ENCODE measurements at regions not wholly inside any gene's neighbourhood (a gene's known extent, or its start where the extent isn't known, plus 50 kb on each side); places are given as distances from the start of the nearest gene placed in this dataset.

- H3K27me3 ChIP-seq (ENCODE audit: insufficient read depth, poor library complexity, severe bottlenecking): no peaks in the 10 kb centered on the region
- no peak overlapping the region for H3K27ac ChIP-seq (ENCODE audit: poor library complexity, severe bottlenecking)
- H3K9me3 ChIP-seq (ENCODE audit: severe bottlenecking): no peaks in the 10 kb centered on the region
- no peaks in the 10 kb centered on the region for H3K36me3 ChIP-seq (ENCODE audit: low read depth)
- H3K4me1 ChIP-seq (ENCODE audit: insufficient read depth, poor library complexity, severe bottlenecking): peaks cover 9% of the 10 kb centered on the region
- H3K4me3 ChIP-seq (ENCODE audit: severe bottlenecking): no peak overlapping the region
- no peak for TF ChIP-seq CTCF (IDR thresholded peaks at IDR 0.05; ENCODE audit: poor library complexity, severe bottlenecking)
- peak; percentile 36; the same call in 1 of the 3 replicates for ATAC-seq (ENCODE audit: low read depth)
- no peak for DNase-seq (ENCODE audit: low spot score)
Observed at GRCh38 chr5:52709167-52709925, 78.4 kb upstream of the ITGA1 start.

- no peaks in the 10 kb centered on the region for H3K36me3 ChIP-seq (ENCODE audit: low read depth)
- no peak overlapping the region for H3K4me3 ChIP-seq (ENCODE audit: severe bottlenecking)
- H3K27me3 ChIP-seq (ENCODE audit: insufficient read depth, poor library complexity, severe bottlenecking): no peaks in the 10 kb centered on the region
- DNase-seq (ENCODE audit: low spot score): no peak
- no peak overlapping the region for H3K27ac ChIP-seq (ENCODE audit: poor library complexity, severe bottlenecking)
- no peaks in the 10 kb centered on the region for H3K9me3 ChIP-seq (ENCODE audit: severe bottlenecking)
- peaks cover 8% of the 10 kb centered on the region for H3K4me1 ChIP-seq (ENCODE audit: insufficient read depth, poor library complexity, severe bottlenecking)
- TF ChIP-seq CTCF (IDR thresholded peaks at IDR 0.05; ENCODE audit: poor library complexity, severe bottlenecking): no peak
- ATAC-seq (ENCODE audit: low read depth): no peak
Observed at GRCh38 chr5:52710310-52710971, 77.3 kb upstream of the ITGA1 start.

- Histone ChIP-seq H3K36me3 (ENCODE audit: low read depth) (no peaks in the 10 kb centered on the region), H3K4me1 (ENCODE audit: insufficient read depth, poor library complexity, severe bottlenecking) (peaks cover 2% of the 10 kb centered on the region), H3K27me3 (ENCODE audit: insufficient read depth, poor library complexity, severe bottlenecking) (no peaks in the 10 kb centered on the region), H3K9me3 (ENCODE audit: severe bottlenecking) (no peaks in the 10 kb centered on the region), H3K4me3 (ENCODE audit: severe bottlenecking) (no peak overlapping the region), H3K27ac (ENCODE audit: poor library complexity, severe bottlenecking) (no peak overlapping the region)
- ATAC-seq (ENCODE audit: low read depth): no peak
- no peak for DNase-seq (ENCODE audit: low spot score)
- TF ChIP-seq CTCF (IDR thresholded peaks at IDR 0.05; ENCODE audit: poor library complexity, severe bottlenecking): no peak
Observed at GRCh38 chr5:52710972-52711596, 76.6 kb upstream of the ITGA1 start.

GRCh38 chr5:52712354-52712753 lies 75.4 kb upstream of the ITGA1 start:
- Histone ChIP-seq H3K9me3 (ENCODE audit: severe bottlenecking) (no peaks in the 10 kb centered on the region), H3K27me3 (ENCODE audit: insufficient read depth, poor library complexity, severe bottlenecking) (no peaks in the 10 kb centered on the region), H3K36me3 (ENCODE audit: low read depth) (no peaks in the 10 kb centered on the region), H3K4me3 (ENCODE audit: severe bottlenecking) (no peak overlapping the region), H3K27ac (ENCODE audit: poor library complexity, severe bottlenecking) (no peak overlapping the region), H3K4me1 (ENCODE audit: insufficient read depth, poor library complexity, severe bottlenecking) (no peaks in the 10 kb centered on the region)
- ATAC-seq (ENCODE audit: low read depth) (no peak), DNase-seq (ENCODE audit: low spot score) (no peak)
- TF ChIP-seq CTCF (IDR thresholded peaks at IDR 0.05; ENCODE audit: poor library complexity, severe bottlenecking): no peak

Measured in RWPE2 (cell line).